GM19395 (cell line): ENCODE measurements at regions not wholly inside any gene's neighbourhood (a gene's known extent, or its start where the extent isn't known, plus 50 kb on each side); places are given as distances from the start of the nearest gene placed in this dataset.
A peak's percentile ranks its signal among the peaks of the same experiment; 100 is the strongest.
"Not testable (repeated sequence)": the region's sequence is repeated elsewhere in the genome, so short reads cannot be mapped to it uniquely, and the experiment has no call there.

Source experiments
- ATAC-seq: cut with Tn5 transposase; IDR thresholded peaks from one replicate; pipeline ENCODE4 v1.9.1; 2021; ENCODE audit warnings: mild to moderate bottlenecking, moderate library complexity; ENCODE audit not compliant: unreplicated experiment

DNA sequence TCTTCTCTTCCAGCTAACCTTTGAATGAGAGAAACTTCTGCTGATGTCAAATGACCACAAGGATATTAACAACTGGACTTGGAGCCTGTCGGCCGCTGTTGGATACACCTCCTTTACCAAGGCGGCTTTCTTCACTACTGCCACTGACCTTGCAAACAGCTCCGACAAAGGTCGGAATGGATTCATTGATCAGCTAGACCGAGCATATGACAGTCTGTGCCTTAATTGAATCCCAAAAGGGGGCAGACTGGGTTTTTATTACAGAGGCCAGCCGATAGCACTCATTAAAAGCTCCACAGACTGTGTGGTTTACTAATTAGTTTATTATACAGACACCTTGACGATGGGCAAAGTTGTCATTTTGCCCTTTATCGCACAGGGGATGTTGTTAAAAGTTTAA lies 394.5 kb downstream of the RERGL start:
- ATAC-seq, result no peak

DNA sequence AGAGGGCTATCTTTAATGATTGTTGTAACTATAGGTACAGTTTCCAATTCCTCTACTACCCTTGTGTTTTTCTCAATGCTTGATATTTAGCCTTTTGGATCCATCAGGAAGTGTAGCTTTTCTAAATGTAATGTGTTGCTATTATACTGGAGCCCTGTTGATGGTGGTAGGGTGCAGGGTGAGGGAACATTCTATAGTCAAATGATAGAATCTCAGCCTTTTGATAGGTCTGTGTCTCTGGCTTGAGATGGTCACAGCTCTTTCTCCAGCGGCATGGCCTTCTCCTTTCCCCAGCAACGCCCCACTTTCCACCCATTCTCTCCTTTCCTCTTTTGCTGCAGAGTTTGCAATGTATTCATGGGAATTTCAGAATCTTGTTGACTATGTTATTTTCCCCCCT lies 398.6 kb downstream of the RERGL start:
- no peak for ATAC-seq

DNA sequence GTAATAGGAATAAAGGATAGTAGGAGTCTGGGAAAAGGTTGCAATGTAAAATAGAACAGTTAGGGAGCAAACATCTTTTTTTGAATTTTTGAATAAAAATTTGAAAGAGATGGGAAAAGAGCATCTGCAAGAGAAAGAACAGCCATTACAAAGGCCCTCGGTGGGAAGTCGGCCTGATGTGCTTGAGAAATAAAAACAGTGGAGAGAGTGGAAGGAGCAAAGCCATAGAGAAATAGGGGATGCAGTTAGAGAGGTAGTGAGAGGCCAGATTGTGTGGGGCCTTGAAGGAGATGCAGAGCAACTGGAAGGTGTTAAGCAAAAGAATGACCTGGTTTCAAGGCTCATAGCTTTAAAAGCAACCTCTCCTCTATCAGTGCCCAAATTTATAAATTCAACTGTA lies 409.8 kb downstream of the RERGL start:
- ATAC-seq, result no peak

DNA sequence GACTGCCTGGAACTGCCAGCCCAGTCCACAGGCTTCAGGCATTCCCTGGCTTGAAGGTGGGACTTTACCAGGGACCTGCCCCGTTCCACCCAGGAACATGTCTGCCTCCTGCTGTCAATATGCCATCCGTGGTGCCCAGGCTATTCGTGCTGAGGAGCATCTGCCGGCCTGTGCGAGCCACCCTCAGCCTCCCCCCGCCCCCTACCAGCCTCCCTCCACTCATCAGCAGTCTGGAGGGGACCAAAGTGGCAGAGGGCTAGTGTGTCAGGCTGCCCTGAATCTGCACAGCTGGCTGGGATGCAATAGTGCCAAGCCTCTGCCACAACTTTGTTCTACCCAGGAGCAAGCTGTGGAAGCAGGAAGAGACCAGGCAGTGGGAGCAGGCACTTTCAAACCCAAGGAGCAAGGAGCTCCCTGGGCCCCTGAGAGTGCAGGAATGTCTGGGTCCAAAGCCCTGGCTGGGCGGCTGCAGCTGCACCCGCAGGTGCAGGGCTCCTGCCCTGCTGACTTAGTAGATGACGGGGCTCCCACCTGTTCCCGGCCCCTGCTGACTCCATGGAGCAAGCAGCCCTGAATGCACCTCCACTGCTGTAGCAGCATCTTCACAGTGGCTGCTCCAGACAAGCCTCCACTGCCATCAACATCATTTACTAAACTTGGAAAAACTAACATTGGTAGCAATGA lies 423.2 kb downstream of the RERGL start:
- no peak for ATAC-seq

DNA sequence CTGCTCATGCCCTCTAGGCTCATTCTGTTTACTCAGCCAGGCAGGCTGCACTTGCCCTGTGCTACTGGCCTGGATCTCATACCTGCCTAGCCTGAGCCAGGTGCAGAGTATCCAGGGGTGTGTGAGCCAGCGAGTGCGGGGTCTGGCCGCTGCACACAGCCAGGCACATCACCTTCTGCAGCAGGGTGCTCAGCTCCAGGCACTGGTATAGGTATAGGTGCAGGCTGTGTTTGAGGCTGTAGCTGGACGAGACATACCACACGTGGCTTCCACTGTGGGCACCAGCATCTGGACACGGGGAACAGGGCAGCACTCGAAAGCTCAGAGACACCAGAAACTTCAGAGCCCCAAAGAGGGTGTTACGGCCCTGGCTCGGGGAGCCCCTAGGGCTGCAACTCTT lies 424.2 kb downstream of the RERGL start:
- no peak for ATAC-seq

DNA sequence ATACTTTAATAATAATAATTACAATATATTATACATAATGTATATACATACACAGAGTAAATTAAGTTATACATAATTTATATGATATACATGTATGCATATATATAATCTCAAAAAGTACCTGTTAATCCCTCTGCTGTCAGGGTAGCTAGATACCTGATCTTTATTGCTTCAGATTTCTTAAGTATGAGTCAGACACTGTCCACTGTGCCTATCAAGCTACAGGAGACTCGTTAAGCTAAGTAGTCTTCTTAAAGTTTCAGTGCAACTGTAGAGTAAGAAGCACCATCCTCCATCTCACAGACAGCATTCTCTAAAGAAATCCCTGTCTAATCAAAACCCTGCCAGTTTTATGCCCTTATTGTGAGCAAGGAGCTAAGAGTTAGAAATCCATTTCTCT lies 428.7 kb downstream of the RERGL start:
- ATAC-seq, result no peak

DNA sequence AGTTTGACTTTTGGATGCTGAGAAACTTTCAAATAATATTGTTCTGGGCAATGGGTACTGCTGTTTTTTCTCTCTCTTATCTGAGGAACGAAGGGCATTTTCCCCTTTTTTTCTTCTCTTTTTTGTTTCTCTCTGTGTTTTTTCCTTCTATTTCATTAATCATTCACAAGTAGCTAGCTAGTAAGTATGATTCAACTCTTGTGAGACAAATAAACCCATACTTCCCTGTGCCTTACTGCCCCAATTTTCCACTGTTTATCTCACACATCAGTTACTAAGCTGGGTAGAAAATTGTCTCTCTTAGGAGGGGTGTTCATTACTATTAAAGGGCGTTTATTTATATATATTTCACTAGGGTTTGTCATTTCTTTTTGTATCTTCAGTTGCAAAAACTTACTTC lies 437.6 kb downstream of the RERGL start:
- no peak for ATAC-seq

DNA sequence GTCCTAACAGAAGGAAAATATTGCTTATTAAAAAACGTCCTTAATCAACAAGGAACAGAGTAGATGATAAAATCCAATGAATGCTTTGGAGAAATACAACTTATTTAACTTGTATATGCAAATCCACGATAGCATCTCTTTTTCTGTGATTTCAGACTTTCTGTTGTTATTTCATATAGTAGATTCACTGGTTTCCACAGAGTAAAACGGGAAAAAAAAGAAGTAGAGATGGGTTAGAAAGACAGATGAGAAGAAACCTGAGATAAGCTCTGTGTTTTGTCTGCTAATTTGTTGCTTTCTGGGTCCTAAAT lies 447.7 kb downstream of the RERGL start:
- ATAC-seq, result no peak

DNA sequence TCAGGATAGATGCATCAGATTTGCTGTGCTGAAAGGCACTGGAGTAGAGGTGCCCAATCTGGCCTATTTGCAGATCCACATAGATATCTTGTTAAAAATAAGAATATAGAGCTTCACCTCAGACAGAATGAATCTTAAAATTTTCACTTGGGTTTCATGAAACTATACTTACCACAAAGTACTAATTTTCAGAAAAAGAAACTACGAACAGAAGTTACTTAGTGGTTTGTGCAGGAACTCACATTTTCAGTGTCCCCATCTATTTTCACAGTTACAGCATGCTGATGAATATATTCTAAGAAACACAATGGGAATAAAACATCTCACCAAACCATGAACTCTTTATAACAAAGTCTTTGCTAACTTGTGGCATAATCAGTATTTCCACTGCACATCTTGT lies 449.4 kb downstream of the RERGL start:
- peak; percentile 52 for ATAC-seq

DNA sequence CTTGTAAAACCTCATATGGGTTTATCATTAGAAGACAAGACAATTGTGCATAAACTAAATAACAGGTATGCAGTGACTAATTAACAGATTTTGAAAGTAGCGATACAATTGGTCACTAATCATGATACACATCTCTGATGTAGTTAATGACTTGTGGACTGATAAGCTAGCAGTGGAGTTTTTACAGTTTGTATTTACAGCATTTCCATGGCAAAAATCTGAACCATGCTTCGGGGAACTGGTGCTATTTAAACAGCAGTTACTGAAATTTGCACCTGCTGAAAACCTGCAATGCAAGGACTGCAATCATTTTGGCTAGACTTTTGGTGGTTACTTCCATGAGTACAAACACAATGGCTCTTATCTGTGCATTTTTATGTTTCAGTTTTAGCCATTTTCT lies 471.2 kb downstream of the RERGL start:
- ATAC-seq, result no peak

DNA sequence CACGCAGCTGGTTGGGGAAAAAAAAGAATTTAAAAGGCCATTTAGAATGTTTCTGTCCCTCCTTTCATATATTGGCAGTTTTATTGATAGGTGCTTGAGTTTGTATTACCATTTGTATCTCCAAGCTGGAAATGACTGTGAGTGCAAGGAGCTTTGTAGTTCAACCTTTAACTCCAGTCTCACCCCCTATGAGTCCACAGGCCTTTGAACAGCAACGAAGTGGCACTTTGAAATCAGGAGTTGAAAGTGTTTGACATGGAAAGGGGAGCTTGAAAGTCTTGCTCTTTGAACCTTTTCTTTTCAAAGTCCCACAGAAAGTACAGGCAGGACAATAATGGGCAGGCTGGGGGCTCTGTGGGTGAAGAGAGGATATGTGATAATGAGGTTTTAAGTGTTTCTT lies 480.3 kb downstream of the RERGL start:
- ATAC-seq, result no peak

DNA sequence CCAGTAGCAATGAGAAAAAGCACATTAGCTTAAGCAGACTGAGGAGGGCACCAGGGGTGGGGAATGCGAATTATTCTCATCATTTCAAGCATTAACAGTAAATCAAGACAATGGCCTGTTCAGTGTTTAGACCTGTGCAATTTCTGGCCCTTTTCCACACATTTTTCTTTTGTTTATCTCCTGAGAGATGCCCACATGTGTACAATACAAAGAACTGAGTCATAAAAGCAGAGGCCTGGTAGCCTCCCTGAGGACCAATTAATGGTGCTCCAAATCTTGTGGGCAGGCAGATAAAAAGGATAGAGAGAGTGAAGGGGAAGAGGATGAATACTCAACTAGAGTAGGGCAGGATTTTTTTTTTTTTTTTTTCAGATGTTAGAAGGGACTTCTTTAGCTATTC lies 480.8 kb downstream of the RERGL start:
- ATAC-seq, result no peak

DNA sequence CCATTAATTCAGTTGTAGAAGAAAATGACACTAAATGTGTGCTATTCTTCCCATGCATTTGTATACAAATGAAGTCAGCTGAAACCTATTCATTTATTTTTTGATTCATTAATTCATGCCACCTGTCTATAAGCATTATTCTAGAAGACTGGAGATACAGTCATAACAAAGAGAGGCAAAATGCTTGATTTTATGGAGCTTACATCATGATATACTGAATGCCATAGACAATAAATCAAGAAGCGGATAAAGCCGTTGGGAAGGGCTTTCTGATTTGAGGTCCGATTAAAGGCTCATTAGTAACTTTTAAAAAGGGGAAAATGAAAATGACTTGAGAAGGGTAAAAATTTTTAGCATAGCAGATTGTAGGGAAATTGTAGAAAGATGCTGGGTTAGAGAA lies 494.9 kb downstream of the RERGL start:
- ATAC-seq, result no peak

DNA sequence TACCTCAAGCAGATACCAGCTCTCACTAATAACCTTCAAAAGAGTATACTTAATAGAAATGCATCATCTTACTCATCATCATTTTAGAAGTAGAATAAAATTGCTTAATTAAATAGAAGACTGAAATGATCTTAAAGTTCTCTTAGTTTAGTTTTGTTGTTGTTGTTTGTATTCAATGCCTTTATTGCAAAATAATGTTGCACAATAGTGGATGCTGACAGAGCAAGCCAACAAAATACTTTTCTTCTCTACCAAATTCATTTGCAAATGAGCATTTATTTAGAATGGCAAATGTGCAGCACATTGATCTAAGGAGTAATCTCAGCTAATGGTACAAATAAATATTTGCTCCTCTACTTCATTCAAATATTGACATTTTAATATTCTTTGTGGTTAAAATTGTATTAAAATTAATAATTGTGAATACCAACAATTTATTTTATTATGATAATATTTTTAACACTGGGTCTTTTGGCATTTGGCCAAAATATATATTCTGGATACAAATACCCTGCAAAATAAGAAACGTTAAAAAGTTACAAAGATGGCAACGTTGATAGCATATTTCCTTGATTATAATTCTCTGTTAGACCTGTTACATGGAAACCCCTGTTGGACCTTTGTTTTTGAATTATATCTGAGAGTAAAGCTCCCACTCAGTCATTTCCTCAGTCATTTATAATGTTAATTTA lies 496.1 kb downstream of the RERGL start:
- no peak for ATAC-seq

DNA sequence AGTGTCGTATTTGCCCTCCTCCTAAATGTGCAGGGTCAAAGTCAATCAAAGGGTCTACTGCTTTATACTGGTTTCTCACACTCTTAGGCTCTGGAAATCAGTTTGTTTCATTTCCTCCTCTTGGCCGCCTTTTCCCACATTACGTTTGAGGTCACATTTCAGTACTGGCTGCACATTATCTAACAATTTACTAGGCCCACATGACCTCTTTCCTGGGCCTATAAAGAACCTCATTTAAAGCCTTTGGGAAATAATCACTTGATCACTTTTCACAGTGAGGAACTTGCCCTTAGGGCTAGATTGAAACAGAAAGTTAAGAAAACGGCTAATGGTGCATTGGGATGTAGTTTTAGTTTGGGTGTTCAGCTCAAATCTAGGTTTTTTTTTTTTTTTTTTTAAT lies 497.5 kb downstream of the RERGL start:
- ATAC-seq, result no peak

DNA sequence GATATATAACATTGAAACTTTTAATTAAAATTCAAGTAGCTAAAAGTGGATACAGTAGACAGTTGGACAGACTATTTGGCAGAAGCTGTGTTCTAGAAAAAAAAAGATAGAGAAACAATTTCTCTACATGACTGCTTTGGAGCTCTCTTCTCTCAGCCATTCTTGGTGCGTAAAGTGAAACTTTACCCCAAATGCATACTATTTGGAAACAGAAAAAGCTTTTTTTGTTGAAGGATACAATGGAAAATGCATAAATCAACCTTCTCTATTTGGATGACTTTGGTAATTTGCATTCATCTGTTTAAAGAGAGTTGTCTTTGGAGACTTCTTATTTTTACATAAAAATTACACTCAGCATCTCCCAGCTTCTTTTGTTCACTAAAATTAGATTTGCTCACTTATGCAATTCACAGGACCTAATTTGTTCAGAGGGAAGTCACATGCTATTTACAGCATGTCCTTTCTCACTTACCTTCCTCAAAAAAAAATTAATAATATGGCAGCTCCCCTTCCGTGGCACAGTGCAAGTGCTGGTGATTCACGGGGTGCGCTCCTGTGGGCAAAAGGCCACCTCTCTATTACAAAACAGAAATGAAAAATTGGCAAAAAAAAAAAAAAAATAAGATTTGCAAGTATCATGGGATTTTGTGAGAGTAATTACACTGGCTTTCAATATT lies 498.9 kb downstream of the RERGL start:
- ATAC-seq, result no peak

DNA sequence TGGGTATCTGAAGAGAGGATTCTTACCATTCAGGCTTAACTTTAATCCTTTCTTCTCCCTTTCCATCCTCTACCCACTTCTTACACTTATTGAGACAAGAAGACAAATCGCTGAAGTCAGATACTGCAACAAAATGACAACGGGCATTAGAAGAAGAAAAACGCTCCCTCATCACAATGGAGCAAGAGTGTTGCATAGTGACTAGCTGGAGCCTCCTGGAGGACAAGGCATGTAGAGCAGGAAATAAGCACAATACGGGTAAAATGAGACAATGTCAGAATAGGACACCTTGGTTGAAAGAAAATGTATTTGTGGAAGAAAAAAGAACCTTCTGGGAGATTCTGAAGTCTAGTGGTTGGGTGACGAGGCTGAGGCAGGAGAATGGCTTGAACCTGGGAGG lies 501.0 kb downstream of the RERGL start:
- no peak for ATAC-seq

DNA sequence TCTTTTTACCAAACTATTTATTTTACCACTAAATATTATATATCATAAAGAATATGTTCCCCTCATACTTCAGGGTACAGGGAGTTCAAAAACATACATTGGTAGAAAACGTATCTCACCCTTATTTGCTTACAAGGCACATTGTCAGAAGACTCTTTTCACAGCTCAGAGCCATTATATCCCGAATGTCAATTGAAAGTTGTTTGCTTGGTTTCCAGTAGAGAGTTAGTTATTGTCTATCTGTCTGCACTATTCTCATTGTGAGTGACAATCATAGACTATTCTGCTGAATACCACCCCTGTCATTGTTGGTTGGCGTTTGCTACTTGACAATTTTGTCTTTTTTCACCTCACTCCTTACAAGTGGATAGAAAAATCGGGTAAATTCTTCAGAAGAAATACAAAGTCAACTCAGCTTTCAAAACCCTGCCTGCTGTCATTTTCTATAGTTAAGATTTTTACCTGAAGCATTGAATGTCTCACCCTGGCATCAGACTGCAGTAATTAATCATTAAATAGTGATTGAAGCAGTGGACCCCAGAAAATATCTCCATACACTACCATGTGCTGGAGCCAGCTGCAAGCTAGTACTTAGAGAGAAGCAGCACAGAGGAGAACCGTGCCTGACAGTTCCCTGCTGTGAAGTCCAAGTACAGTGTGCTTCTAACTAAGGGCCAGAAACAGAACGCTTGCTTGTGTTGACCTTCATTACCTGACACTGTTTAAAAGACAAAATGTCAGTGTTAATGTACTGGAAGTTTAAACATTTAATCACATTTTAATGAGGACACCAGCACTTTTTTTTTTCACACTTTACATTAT lies 510.6 kb downstream of the RERGL start:
- no peak for ATAC-seq

DNA sequence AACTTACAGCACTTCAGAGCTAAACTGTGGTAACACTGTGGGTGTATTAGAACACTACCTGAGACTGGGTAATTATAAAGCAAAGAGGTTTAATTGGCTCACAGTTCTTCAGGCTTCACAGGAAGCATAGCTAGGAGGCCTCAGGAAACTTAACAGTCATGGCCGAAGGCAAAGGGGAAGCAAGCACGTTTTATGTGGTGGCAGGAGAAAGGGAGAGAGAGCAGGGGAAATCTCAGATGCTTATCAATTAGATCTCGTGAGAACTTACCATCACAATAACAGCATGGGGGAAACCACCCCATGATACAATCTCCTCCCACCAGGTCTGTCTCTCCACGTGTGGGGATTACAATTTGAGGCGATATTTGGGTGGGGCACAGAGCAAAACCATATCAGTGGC lies 512.6 kb downstream of the RERGL start:
- no peak for ATAC-seq

DNA sequence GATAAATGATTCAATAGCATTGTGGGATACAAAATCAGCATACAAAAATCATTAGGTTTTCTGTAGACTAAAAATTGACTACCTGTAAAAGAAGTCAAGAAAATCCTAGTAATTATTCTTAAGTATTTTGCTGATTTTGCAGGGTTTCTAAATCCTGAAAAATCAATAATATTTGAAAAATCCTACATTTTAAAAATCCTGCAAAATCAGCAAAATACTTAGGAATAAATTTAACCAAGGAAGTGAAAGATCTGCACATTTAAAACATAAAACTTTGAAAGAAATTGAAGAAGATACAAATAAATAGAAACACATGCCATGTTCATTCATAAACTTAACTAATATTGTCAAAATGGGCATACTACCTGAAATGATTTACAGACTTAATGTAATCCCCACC lies 517.7 kb downstream of the RERGL start:
- ATAC-seq, result no peak

DNA sequence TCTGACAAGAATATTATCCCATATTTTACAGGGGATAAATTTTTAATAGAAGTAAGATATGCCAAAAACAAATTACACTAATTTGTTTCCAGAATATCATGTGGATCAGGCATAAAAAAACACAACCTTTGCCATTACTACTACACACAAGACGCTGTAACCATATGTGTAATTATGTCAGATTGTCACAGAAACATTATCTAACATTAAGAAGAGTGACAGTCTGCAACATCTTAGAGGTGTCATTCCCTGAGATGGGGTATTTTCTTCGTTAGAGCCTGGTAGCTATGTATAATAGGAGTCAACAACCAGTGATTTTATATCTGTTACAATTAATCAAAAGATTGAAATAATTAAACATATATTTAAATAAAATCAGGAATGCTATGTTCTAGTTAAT lies 518.9 kb downstream of the RERGL start:
- ATAC-seq, result no peak

DNA sequence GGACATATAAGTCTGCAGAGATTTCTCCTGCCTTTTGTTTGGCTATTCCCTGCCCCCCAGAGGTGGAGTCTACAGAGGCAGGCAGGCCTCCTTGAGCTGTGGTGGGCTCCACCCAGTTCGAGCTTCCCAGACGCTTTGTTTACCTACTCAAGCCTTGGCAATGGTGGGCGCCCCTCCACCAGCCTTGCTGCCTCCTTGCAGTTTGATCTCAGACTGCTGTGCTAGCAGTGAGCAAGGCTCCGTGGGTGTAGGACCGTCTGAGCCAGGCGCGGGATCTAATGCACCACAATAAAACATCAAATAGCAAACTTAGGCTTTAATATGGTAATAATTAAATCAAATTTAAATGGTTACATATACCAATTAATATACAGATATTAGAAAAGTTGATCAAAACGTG lies 525.4 kb downstream of the RERGL start:
- ATAC-seq, result not testable (repeated sequence)
